ENCODE measurements at regions not wholly inside any gene's neighbourhood (a gene's known extent, or its start where the extent isn't known, plus 50 kb on each side); places are given as distances from the start of the nearest gene placed in this dataset.

GRCh38 chrX:39163581-39164126 lies 362.4 kb downstream of the MID1IP1 start:
- TF ChIP-seq CEBPB (IDR thresholded peaks at IDR 0.05) (no peak), ZBTB7A (IDR thresholded peaks at IDR 0.05; ENCODE audit: low read depth) (no peak), REST (IDR thresholded peaks at IDR 0.05; ENCODE audit: low read depth) (no peak), MAX (IDR thresholded peaks at IDR 0.05) (no peak), TCF12 (IDR thresholded peaks at IDR 0.05; ENCODE audit: low read depth) (no peak), YY1 (IDR thresholded peaks at IDR 0.05; ENCODE audit: low read depth) (no peak), USF1 (IDR thresholded peaks at IDR 0.05) (no peak), TAF1 (IDR thresholded peaks at IDR 0.05; ENCODE audit: low read depth) (no peak)

- TF ChIP-seq ZBTB7A (IDR thresholded peaks at IDR 0.05; ENCODE audit: low read depth), result no peak
- no peak for TF ChIP-seq TCF12 (IDR thresholded peaks at IDR 0.05; ENCODE audit: low read depth)
- TF ChIP-seq NFIC (IDR thresholded peaks at IDR 0.05), result no peak
- no peak for TF ChIP-seq EP300 (IDR thresholded peaks at IDR 0.05; ENCODE audit: borderline replicate concordance)
- TF ChIP-seq REST (IDR thresholded peaks at IDR 0.05; ENCODE audit: low read depth), result no peak
- TF ChIP-seq CEBPB (IDR thresholded peaks at IDR 0.05), result no peak
Measured at GRCh38 chrX:39164212-39164611, 363.0 kb downstream of the MID1IP1 start.

GRCh38 chrX:39165185-39165584 lies 363.9 kb downstream of the MID1IP1 start:
- no peak for TF ChIP-seq ZBTB7A (IDR thresholded peaks at IDR 0.05; ENCODE audit: low read depth)
- TF ChIP-seq MAX (IDR thresholded peaks at IDR 0.05), result no peak
- no peak for TF ChIP-seq EGR1 (IDR thresholded peaks at IDR 0.05)
- no peak for TF ChIP-seq NFIC (IDR thresholded peaks at IDR 0.05)
- TF ChIP-seq YY1 (IDR thresholded peaks at IDR 0.05; ENCODE audit: low read depth), result no peak
- no peak for TF ChIP-seq CREB1 (IDR thresholded peaks at IDR 0.05; ENCODE audit: low read depth)
- no peak for TF ChIP-seq FOXM1 (IDR thresholded peaks at IDR 0.05; ENCODE audit: borderline replicate concordance, low read depth)
- no peak for TF ChIP-seq TEAD4 (IDR thresholded peaks at IDR 0.05)
- TF ChIP-seq REST (IDR thresholded peaks at IDR 0.05; ENCODE audit: low read depth), result no peak
- no peak for TF ChIP-seq TCF12 (IDR thresholded peaks at IDR 0.05; ENCODE audit: low read depth)

- TF ChIP-seq EP300 (IDR thresholded peaks at IDR 0.05; ENCODE audit: borderline replicate concordance) (no peak), USF1 (IDR thresholded peaks at IDR 0.05) (no peak), TCF12 (IDR thresholded peaks at IDR 0.05; ENCODE audit: low read depth) (no peak), NFIC (IDR thresholded peaks at IDR 0.05) (no peak), YY1 (IDR thresholded peaks at IDR 0.05; ENCODE audit: low read depth) (no peak), CREB1 (IDR thresholded peaks at IDR 0.05; ENCODE audit: low read depth) (no peak), CEBPB (IDR thresholded peaks at IDR 0.05) (no peak)
Measured at GRCh38 chrX:39165773-39166172, 364.5 kb downstream of the MID1IP1 start.

GRCh38 chrX:39167791-39168190 lies 366.5 kb downstream of the MID1IP1 start:
- TF ChIP-seq TEAD4 (IDR thresholded peaks at IDR 0.05) (no peak), EGR1 (IDR thresholded peaks at IDR 0.05) (no peak), NFIC (IDR thresholded peaks at IDR 0.05) (no peak)

Data from Ishikawa (cell line).